WTC11 (cell line): ENCODE measurements at regions not wholly inside any gene's neighbourhood (a gene's known extent, or its start where the extent isn't known, plus 50 kb on each side); places are given as distances from the start of the nearest gene placed in this dataset.

ENCODE experiments used
- ATAC-seq: fragments of 200-7000 bp; cut with Tn5 transposase; 2 replicates; pipeline ENCODE4 v1.10.0; 2021; ENCODE audit warnings: mild to moderate bottlenecking, moderate library complexity
- CTCF ChIA-PET: fragments of 300-600 bp; sonication (Branson Sonifier 250); formaldehyde crosslinking; loops from one replicate; lab custom pipeline; 2021; ENCODE audit warnings: antibody characterized with exemption; lab: Charles Lee
- POLR2A ChIA-PET: fragments of 350-600 bp; sonication (Branson Sonifier 250); formaldehyde crosslinking; loops from one replicate; lab custom pipeline; 2021; ENCODE audit warnings: antibody characterized with exemption; lab: Charles Lee
- DNase-seq: peaks from one replicate; pipeline ENCODE4 v3.0.0; 2021; ENCODE audit warnings: low spot score
- H3K27ac Mint-ChIP-seq: 2 replicates; pipeline ENCODE4 v1.8.0; 2021; ENCODE audit warnings: mixed read lengths
- H3K27me3 Mint-ChIP-seq: 2 replicates; pipeline ENCODE4 v1.8.0; 2021; ENCODE audit warnings: low read depth, mild to moderate bottlenecking, moderate library complexity, mixed read lengths
- H3K36me3 Mint-ChIP-seq: 2 replicates; pipeline ENCODE4 v1.8.0; 2021; ENCODE audit warnings: mixed read lengths
- H3K4me1 Mint-ChIP-seq: 2 replicates; pipeline ENCODE4 v1.8.0; 2022; ENCODE audit warnings: mixed read lengths
- H3K4me3 Mint-ChIP-seq: 2 replicates; pipeline ENCODE4 v1.8.0; 2021; ENCODE audit warnings: mild to moderate bottlenecking, moderate library complexity, mixed read lengths
- H3K9me3 Mint-ChIP-seq: 2 replicates; pipeline ENCODE4 v1.8.0; 2021; ENCODE audit warnings: mixed read lengths
- ATF2 ChIP-seq: sonication (generic); formaldehyde crosslinking; IDR thresholded peaks from 2 replicates; pipeline ENCODE4 v1.8.1; 2022; ENCODE audit warnings: low read depth, missing genetic modification reagents, borderline replicate concordance
- CREB1 ChIP-seq: sonication (generic); formaldehyde crosslinking; IDR thresholded peaks from 2 replicates; pipeline ENCODE4 v1.8.0; 2023; ENCODE audit warnings: mild to moderate bottlenecking, missing genetic modification reagents
- CTCF ChIP-seq: fragments of 200-600 bp; IDR thresholded peaks from 2 replicates; pipeline ENCODE4 v1.8.0; 2022; ENCODE audit warnings: antibody characterized with exemption
- EMX1 ChIP-seq: fragments of 250-450 bp; sonication (Bioruptor Pico); IDR thresholded peaks from 2 replicates; pipeline ENCODE4 v1.8.0; 2021; ENCODE audit warnings: mild to moderate bottlenecking
- ERG ChIP-seq: fragments of 250-450 bp; sonication (Bioruptor Pico); IDR thresholded peaks from 2 replicates; pipeline ENCODE4 v1.8.0; 2021; ENCODE audit warnings: mild to moderate bottlenecking
- GABPB1 ChIP-seq: sonication (generic); formaldehyde crosslinking; IDR thresholded peaks from 2 replicates; pipeline ENCODE4 v1.8.1; 2023; ENCODE audit warnings: mild to moderate bottlenecking, missing genetic modification reagents
- GRHL2 ChIP-seq: fragments of 250-450 bp; sonication (Bioruptor Pico); IDR thresholded peaks from 2 replicates; pipeline ENCODE4 v1.8.0; 2022; ENCODE audit warnings: mild to moderate bottlenecking, moderate library complexity; ENCODE audit not compliant: insufficient replicate concordance, severe bottlenecking
- JAZF1 ChIP-seq: fragments of 250-450 bp; sonication (Bioruptor Pico); IDR thresholded peaks from 2 replicates; pipeline ENCODE4 v1.9.0; 2021; ENCODE audit warnings: moderate library complexity, mild to moderate bottlenecking, inconsistent platforms
- MYBL2 ChIP-seq: sonication (generic); formaldehyde crosslinking; IDR thresholded peaks from 2 replicates; pipeline ENCODE4 v1.8.1; 2023; ENCODE audit warnings: mild to moderate bottlenecking, moderate library complexity, missing genetic modification reagents
- TCF7 ChIP-seq: sonication (generic); formaldehyde crosslinking; IDR thresholded peaks from 2 replicates; pipeline ENCODE4 v1.8.0; 2022; ENCODE audit warnings: mild to moderate bottlenecking, low read depth, missing genetic modification reagents, moderate library complexity
- ZNF138 ChIP-seq: sonication (generic); formaldehyde crosslinking; conservative IDR thresholded peaks from 2 replicates; pipeline ENCODE4 v1.8.1; 2022; ENCODE audit warnings: mild to moderate bottlenecking, moderate library complexity, missing genetic modification reagents
- ZNF232 ChIP-seq: sonication (generic); formaldehyde crosslinking; IDR thresholded peaks from 2 replicates; pipeline ENCODE4 v1.8.0; 2022; ENCODE audit warnings: mild to moderate bottlenecking, missing genetic modification reagents
- ZNF281 ChIP-seq: sonication (generic); formaldehyde crosslinking; IDR thresholded peaks from 2 replicates; pipeline ENCODE4 v1.8.0; 2023; ENCODE audit warnings: mild to moderate bottlenecking, missing genetic modification reagents
- ZNF512 ChIP-seq: sonication (generic); formaldehyde crosslinking; IDR thresholded peaks from 2 replicates; pipeline ENCODE4 v1.8.1; 2022; ENCODE audit warnings: missing genetic modification reagents, borderline replicate concordance
- ZNF532 ChIP-seq: fragments of 250-450 bp; sonication (Bioruptor Pico); IDR thresholded peaks from 2 replicates; pipeline ENCODE4 v1.9.0; 2021; ENCODE audit warnings: mild to moderate bottlenecking, borderline replicate concordance
- TF ChIP-seq, protein P1 (sequence below): sonication (generic); formaldehyde crosslinking; conservative IDR thresholded peaks from 2 replicates; pipeline ENCODE4 v1.8.1; 2022; ENCODE audit warnings: mild to moderate bottlenecking, missing genetic modification reagents
- TF ChIP-seq, protein P2 (sequence below): sonication (generic); formaldehyde crosslinking; IDR thresholded peaks from 2 replicates; pipeline ENCODE4 v1.8.1; 2022; ENCODE audit warnings: mild to moderate bottlenecking, missing genetic modification reagents, moderate library complexity, borderline replicate concordance

- DNase-seq (no peak), ATAC-seq (peak; percentile 68)
- TF ChIP-seq ZNF232 (no peak), MYBL2 (CRISPR knock-in tag) (no peak), ZNF281 (CRISPR knock-in tag) (no peak), TCF7 (no peak), ZNF138 (CRISPR knock-in tag) (no peak), GRHL2 (CRISPR knock-in tag) (no peak), ZNF532 (CRISPR knock-in tag) (no peak), CREB1 (CRISPR knock-in tag) (no peak), CTCF (no peak)
- TF ChIP-seq, protein P1, sequence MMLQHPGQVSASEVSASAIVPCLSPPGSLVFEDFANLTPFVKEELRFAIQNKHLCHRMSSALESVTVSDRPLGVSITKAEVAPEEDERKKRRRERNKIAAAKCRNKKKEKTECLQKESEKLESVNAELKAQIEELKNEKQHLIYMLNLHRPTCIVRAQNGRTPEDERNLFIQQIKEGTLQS (CRISPR knock-in tag): no peak
- Mint-ChIP-seq H3K27ac (no peak overlapping the region), H3K4me1 (peaks cover 14% of the 10 kb centered on the region), H3K9me3 (no peaks in the 10 kb centered on the region), H3K27me3 (no peaks in the 10 kb centered on the region), H3K36me3 (no peaks in the 10 kb centered on the region), H3K4me3 (no peak overlapping the region)
- ChIA-PET CTCF (no interaction called here), POLR2A (no interaction called here)
Observed at GRCh38 chr5:103908336-103909080, 345.9 kb upstream of the NUDT12 start.

DNA sequence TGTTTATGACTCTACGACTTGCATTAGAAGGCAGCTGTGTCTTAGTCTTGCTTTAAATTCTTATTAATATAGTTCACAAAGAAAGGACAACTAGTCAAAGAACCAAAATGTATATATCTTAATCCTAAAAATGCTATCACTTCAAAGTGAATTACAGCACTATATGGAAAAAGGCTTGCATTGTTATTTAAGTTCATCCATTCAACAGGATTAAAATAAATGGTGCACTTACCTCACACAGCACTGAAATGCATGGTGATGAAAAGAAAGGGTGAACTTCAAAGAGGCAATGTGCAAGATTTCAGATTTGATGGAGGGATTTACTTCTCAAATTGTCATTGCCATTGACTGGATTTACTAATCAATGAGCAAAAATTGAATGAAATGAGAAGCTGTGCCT is 344.4 kb upstream of the NUDT12 start:
- Mint-ChIP-seq H3K9me3 (no peaks in the 10 kb centered on the region), H3K27ac (no peak overlapping the region), H3K4me1 (peaks cover 14% of the 10 kb centered on the region), H3K4me3 (no peak overlapping the region), H3K36me3 (no peaks in the 10 kb centered on the region), H3K27me3 (no peaks in the 10 kb centered on the region)
- ChIA-PET CTCF (no interaction called here), POLR2A (no interaction called here)
- no peak for ATAC-seq
- no peak for DNase-seq
- no peak for TF ChIP-seq ZNF138 (CRISPR knock-in tag)
- TF ChIP-seq ZNF512 (CRISPR knock-in tag): no peak
- TF ChIP-seq GABPB1 (CRISPR knock-in tag): no peak
- TF ChIP-seq JAZF1 (CRISPR knock-in tag): no peak
- no peak for TF ChIP-seq ERG
- TF ChIP-seq, protein P2, sequence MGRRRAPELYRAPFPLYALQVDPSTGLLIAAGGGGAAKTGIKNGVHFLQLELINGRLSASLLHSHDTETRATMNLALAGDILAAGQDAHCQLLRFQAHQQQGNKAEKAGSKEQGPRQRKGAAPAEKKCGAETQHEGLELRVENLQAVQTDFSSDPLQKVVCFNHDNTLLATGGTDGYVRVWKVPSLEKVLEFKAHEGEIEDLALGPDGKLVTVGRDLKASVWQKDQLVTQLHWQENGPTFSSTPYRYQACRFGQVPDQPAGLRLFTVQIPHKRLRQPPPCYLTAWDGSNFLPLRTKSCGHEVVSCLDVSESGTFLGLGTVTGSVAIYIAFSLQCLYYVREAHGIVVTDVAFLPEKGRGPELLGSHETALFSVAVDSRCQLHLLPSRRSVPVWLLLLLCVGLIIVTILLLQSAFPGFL: no peak
- TF ChIP-seq EMX1 (CRISPR knock-in tag): no peak
- no peak for TF ChIP-seq ATF2 (CRISPR knock-in tag)
